GM21367 (cell line): ENCODE measurements at regions not wholly inside any gene's neighbourhood (a gene's known extent, or its start where the extent isn't known, plus 50 kb on each side); places are given as distances from the start of the nearest gene placed in this dataset.
"Not testable (repeated sequence)": the region's sequence is repeated elsewhere in the genome, so short reads cannot be mapped to it uniquely, and the experiment has no call there.

Experiments used
- ATAC-seq: cut with Tn5 transposase; IDR thresholded peaks from one replicate; pipeline ENCODE4 v1.9.1; 2021; ENCODE audit not compliant: unreplicated experiment

GRCh38 chr14:85042301-85042700 is 487.6 kb upstream of the FLRT2 start:
- ATAC-seq: no peak

DNA sequence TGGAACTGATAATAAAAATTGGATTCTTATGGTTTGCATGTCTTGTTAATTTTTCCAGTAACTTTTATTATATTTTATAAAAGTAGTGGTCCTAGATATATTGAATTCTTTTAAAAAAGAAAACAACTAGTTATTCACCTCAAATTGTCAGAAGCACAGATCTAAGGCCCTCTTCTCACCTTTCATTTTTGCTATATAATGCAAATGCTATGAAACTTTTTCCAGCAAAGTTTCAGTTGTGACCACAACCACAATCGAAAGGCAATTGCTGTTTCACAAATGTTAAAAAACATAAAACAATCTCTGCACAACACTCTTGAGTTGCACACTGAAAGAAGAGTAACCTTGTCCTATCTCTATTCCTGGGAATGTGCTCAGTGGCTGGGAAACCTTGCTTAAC is 479.8 kb upstream of the FLRT2 start:
- ATAC-seq: no peak

- ATAC-seq: no peak
Observed at GRCh38 chr14:85052646-85053045, 477.3 kb upstream of the FLRT2 start.

DNA sequence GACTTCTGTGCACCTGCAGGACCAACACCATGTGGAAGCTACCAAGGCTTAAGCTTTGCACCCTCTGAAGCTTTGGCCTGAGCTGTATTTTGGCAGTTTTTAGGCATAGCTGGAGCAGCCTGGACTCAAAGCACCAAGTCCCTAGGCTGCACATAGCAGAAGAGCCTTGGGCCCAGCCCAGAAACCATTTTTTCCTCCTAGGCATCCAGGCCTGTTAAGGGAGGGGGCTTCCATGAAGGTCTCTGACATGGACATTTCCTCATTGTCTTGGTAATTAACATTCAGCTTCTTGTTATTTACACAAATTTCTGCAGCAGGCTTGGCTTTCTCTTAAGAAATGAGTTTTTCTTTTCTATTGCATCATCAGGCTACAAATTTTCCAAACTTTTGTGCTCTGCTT is 475.8 kb upstream of the FLRT2 start:
- no peak for ATAC-seq

DNA sequence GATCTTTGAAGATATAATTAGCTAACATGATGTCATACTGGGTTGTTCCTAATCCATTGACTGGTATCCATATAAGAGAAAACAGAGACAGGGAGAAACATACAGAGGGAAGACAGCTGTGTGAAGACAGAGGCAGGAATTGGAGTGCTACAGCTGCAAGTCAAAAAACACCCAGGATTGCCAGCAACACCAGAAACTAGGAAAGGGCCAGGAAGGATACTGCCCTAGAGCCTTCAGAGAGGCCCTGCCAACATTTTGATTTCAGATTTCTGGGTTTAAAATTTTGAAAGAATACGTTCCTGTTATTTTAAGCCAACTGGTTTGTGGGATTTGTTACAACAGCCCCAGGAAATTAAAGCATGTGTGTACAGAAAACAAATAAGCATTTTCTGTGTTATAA is 473.7 kb upstream of the FLRT2 start:
- ATAC-seq: no peak

DNA sequence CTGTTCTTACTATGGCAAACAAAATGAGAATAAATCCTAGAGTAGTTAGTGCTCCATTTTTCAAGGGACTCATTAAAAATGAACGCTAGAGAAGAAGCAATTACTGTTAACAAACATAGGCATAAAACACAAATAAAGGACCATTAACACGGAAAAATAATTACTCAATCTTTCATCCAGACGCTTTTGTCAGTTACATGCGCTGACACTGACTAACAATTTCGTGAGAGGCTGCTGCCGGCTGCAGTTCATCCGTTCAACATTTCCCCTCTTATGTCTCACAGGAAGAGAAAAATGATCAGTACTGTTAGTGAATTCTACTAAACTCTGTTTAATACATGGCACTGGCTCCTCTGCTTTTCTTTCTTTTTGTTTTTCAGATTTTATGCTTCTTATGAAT is 472.7 kb upstream of the FLRT2 start:
- ATAC-seq: no peak

- ATAC-seq: no peak
Observed at GRCh38 chr14:85058150-85058549, 471.8 kb upstream of the FLRT2 start.

GRCh38 chr14:85060121-85060520 is 469.8 kb upstream of the FLRT2 start:
- ATAC-seq: no peak

GRCh38 chr14:85061256-85061655 is 468.7 kb upstream of the FLRT2 start:
- no peak for ATAC-seq

- ATAC-seq: no peak
Observed at GRCh38 chr14:85063747-85064146, 466.2 kb upstream of the FLRT2 start.

DNA sequence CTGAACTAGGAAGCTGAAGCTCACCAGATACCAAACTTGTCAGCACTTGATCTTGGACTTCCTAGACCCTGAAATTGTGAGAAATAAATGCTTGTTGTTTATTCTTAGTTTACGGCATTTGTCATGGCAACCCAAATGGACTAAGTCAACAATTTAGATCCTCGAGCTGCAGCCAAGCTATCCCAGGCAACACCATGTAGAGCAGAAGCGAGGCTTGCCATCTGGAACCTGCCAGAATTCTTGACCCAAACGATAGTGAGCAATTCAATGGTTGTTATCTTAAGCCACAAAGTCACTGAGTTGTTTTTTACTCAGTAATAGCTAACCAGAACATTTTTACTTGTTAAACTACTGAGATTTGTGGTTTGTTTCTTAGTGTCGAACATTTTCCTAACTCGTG is 458.5 kb upstream of the FLRT2 start:
- ATAC-seq: no peak

- ATAC-seq: no peak
Observed at GRCh38 chr14:85074955-85075354, 455.0 kb upstream of the FLRT2 start.

DNA sequence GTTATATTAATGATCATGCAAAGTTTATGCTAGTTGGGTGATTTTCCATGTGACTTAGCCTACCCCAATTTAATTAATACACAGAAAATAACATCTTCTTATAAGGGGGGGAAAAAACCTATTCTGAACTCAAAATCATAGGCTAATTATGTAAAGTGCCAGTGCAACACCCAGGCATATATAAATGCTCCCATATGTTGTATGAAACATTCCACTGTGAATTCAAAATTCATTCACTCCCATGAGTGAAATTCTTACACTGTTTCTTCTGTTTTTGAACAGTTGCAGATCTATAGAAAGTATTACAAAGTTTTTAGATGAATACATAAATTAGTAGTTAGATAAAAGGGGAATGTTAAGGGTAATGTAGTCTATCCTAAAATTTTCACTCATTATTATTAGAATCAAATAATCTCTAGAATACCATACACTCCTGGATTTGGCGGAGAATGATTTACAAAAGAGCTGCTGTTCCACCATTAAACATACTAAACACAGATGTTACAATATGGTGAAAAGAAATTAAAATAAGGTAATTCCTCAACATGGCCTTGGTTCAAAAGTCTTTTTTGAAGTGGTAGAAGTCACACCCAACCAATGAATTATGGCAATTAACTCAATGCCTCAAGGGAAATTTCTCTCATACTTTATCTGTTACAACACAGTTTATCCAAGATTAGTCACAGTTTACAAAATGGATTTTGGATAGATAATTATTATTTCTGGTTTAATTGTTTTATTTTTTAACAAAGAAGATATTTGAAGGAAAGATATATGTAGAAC is 454.1 kb upstream of the FLRT2 start:
- ATAC-seq: no peak

- ATAC-seq: not testable (repeated sequence)
Observed at GRCh38 chr14:85077716-85078115, 452.2 kb upstream of the FLRT2 start.

DNA sequence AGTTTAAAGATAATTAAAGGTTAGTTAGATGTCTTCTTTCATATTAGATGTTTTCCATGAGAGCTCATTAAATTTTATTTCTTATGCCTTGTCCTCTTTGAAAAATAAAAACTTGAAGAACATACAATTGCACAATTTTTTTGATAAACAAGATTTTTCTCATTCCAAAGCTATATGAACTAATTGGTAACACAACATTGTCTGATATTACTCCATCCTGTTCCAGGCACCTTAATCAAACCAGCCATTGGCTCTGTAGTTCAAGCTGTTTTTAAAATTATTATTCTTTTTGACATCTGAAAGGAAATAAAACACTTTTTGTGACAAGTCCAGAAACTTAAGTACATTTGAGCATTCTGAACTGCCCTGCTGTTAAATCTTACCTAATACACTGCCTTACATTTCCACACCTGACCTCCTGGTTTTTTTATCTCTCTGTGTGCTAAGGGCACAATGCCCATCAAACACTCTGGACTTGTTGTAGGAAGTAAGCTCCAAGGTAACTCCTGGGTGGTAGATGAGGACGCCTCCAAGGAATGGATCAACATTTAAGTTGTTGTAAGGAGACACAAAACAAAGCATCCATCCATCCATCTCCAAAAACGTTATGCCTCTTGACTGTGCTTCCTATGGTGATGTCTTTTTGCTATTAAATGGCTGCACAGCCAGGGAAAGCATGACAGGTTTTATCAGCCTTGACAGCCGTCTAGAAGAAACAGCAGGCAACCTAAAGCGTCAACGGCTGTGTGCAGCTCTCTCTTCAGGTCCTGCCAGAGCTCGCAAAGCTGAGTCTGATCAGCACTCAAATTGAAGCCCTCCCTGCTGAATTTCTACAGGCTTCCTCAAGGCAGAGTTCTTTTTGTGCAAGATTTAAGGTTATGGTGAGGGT is 449.9 kb upstream of the FLRT2 start:
- ATAC-seq: no peak

DNA sequence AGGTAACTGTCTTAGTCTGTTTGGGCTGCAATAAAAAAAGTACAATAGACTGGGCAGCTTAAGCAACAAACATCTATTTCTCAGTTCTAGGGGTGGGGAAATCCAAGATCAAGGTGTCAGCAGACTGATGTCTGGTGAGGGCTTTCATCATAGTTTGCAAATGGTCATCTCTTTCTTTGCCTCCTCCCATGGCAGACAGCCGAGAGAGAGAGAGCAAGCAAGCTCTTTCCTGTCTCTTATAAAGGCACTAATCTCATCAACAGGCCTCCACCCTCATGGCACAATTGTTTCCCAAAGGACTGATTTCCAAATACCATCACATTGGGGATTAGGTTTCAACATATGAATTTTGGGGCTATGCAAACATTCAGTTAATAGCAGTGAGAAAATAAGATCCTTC is 445.6 kb upstream of the FLRT2 start:
- ATAC-seq: no peak

- ATAC-seq: no peak
Observed at GRCh38 chr14:85085981-85086380, 444.0 kb upstream of the FLRT2 start.

DNA sequence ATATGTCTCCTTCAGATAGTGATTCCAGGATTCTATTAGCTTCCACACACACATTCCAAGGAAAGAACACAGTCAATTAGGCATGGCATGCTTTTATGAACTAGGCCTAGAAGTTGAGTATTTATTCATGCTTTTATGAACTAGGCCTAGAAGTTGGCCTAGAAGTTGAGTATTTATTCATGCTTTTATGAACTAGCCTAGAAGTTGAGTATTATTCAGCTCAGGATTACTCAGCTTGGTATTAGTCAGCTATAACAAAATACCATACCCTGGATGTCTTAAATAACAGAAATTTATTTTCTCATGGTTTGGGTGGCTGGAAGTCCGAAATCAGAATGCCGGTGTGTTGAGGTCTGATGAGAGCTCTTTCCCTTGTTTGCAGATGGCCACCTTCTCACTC is 442.7 kb upstream of the FLRT2 start:
- ATAC-seq: no peak

- no peak for ATAC-seq
Observed at GRCh38 chr14:85088192-85088591, 441.8 kb upstream of the FLRT2 start.

DNA sequence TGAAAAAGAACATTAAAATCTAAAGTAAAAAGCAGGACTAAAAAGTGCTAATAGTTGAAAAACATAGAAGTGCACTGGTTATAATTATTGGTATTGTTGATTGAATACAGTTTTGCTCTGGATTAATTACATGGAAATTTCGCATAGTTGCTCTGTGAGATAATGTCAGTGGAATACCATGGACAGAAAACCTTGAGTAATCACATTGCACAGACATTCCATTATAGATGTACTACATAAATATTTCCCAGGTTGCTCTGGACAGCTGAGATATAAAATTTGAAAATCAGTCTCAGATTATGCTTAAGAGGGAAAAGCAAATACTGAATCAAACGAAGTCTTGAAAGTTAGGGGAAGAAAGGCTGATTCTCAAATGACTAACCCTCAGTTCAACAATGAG is 439.3 kb upstream of the FLRT2 start:
- no peak for ATAC-seq

DNA sequence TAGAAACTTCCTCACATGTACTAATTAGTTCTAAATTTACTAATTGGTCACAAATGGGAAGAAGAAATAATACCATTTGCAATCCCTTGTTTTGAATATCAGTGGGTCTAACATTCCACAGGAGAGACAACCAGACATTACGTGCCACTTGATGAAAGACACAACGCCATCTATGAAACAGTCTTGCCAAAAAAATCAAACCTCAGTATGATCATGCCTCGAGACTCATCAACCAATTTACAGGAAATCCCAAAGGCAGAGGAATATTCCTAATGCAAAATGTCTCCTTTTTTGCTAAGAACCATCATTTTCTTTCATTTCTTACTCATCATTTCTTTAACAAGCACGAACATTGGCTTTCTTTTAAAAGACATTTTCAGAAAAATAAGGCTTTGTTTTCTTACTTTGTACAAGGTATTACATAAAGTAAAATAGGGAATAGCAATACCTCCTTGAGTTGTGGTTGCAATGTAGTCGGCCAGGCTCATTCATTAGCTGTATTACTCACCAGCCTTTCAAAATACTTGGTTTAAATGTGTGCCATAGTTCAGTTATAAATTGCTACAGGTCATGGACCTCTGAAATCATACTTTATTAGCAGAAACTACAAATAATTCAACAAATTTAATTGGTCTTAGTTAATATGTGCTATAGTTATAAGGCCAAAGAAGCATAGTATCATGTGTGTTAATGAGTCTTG is 436.2 kb upstream of the FLRT2 start:
- ATAC-seq: no peak

GRCh38 chr14:85102591-85102990 is 427.4 kb upstream of the FLRT2 start:
- no peak for ATAC-seq
